ENCODE measurements at regions not wholly inside any gene's neighbourhood (a gene's known extent, or its start where the extent isn't known, plus 50 kb on each side); places are given as distances from the start of the nearest gene placed in this dataset.

DNA sequence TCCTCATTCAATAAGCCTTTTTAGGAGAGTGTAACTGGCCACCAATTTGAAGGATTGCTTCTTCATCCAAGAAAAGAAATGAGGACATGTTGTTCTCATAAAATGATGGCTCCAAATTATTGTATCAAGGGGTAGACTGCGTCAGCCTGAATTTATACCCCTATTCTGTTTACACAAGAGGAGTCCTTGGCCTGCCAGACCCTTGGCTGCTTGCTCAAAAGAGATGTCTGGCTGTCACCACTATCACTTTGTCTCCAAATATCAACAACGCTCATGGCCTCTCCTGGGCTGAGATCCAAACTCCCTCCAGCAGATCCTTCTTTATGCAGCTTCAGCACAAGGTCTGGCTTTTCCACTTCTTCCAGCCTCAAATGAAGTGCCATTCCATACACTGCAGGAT, 127.9 kb downstream of the OR13H1 start:
- TF ChIP-seq, protein P1, sequence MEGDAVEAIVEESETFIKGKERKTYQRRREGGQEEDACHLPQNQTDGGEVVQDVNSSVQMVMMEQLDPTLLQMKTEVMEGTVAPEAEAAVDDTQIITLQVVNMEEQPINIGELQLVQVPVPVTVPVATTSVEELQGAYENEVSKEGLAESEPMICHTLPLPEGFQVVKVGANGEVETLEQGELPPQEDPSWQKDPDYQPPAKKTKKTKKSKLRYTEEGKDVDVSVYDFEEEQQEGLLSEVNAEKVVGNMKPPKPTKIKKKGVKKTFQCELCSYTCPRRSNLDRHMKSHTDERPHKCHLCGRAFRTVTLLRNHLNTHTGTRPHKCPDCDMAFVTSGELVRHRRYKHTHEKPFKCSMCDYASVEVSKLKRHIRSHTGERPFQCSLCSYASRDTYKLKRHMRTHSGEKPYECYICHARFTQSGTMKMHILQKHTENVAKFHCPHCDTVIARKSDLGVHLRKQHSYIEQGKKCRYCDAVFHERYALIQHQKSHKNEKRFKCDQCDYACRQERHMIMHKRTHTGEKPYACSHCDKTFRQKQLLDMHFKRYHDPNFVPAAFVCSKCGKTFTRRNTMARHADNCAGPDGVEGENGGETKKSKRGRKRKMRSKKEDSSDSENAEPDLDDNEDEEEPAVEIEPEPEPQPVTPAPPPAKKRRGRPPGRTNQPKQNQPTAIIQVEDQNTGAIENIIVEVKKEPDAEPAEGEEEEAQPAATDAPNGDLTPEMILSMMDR (IDR thresholded peaks at IDR 0.05; ENCODE audit: insufficient read depth, low read length) = no peak
- TF ChIP-seq POLR2AphosphoS5 (IDR thresholded peaks at IDR 0.05; ENCODE audit: low read depth) = no peak
- no peak for TF ChIP-seq GABPA (IDR thresholded peaks at IDR 0.05; ENCODE audit: low read depth)
- no peak for TF ChIP-seq REST (IDR thresholded peaks at IDR 0.05; ENCODE audit: insufficient replicate concordance, low read depth)
